NCI-H2029 (cell line): ENCODE measurements at regions not wholly inside any gene's neighbourhood (a gene's known extent, or its start where the extent isn't known, plus 50 kb on each side); places are given as distances from the start of the nearest gene placed in this dataset.

Experiments
- DNase-seq: peaks from one replicate; lab custom pipeline; 2025; lab: John Stamatoyannopoulos, UW

GRCh38 chr5:168234133-168234532, 57.3 kb upstream of the WWC1 start:
- DNase-seq: no peak

- DNase-seq: no peak
Observed at GRCh38 chr5:168238463-168238862, 53.0 kb upstream of the WWC1 start.

- no peak for DNase-seq
Observed at GRCh38 chr5:168239325-168239724, 52.1 kb upstream of the WWC1 start.
